B cell (primary cell): ENCODE measurements at regions not wholly inside any gene's neighbourhood (a gene's known extent, or its start where the extent isn't known, plus 50 kb on each side); places are given as distances from the start of the nearest gene placed in this dataset.

Experiments used
- ATAC-seq: fragments of 200-7000 bp; cut with Tn5 transposase; one replicate; pipeline ENCODE4 v1.10.0; 2021; ENCODE audit warnings: low read depth, mild to moderate bottlenecking, moderate number of reproducible peaks, moderate library complexity
- CTCF ChIA-PET: fragments of 350-600 bp; sonication (Branson Sonifier 250); formaldehyde crosslinking; loops from one replicate; lab custom pipeline; 2021; ENCODE audit warnings: antibody characterized with exemption, inconsistent platforms; lab: Charles Lee
- POLR2A ChIA-PET: fragments of 350-600 bp; sonication (Branson Sonifier 250); formaldehyde crosslinking; loops from one replicate; lab custom pipeline; 2021; ENCODE audit warnings: antibody characterized with exemption; lab: Charles Lee
- DNase-seq: peaks from one replicate; pipeline ENCODE4 v3.0.0; 2013
- H2AFZ ChIP-seq: 2 replicates; pipeline ENCODE4 v1.6.1; 2012; ENCODE audit warnings: mild to moderate bottlenecking, low read depth, low read length; ENCODE audit not compliant: insufficient read depth, poor library complexity, severe bottlenecking
- H3K27ac ChIP-seq, 2 donors: 1 replicate in 1 of 2; 2 replicates in 1 of 2; pipeline ENCODE4 v1.5.1; 2012 to 2013; ENCODE audit warnings: low read length in 2 of 2, mild to moderate bottlenecking in 2 of 2, moderate library complexity in 1 of 2
- H3K27me3 ChIP-seq, 4 experiments: fragments of 200-600 bp in 1 of 4; sonication (generic) in 1 of 4; replicated peaks in 1 of 4; 1 replicate in 2 of 4; 2 replicates in 2 of 4; pipeline versions ENCODE4 v1.6.1 to v1.7.0; 2013 to 2016; ENCODE audit warnings: low read length in 3 of 4, mild to moderate bottlenecking in 2 of 4, mixed read lengths in 1 of 4, moderate library complexity in 1 of 4; ENCODE audit not compliant: insufficient read depth in 4 of 4, control insufficient read depth in 3 of 4; ENCODE audit errors: control extremely low read depth in 1 of 4
- H3K36me3 ChIP-seq, 2 experiments: replicated peaks in 1 of 2; 1 replicate in 1 of 2; 2 replicates in 1 of 2; pipeline versions ENCODE4 v1.6.1 to v1.7.1; 2013; ENCODE audit warnings: low read length in 1 of 2; ENCODE audit not compliant: insufficient read depth in 2 of 2, control insufficient read depth in 1 of 2; ENCODE audit errors: control extremely low read depth in 1 of 2, extremely low read depth in 1 of 2
- H3K4me1 ChIP-seq, 2 donors: fragments of 200-600 bp in 1 of 2; sonication (generic) in 1 of 2; 1 replicate in 1 of 2; 2 replicates in 1 of 2; pipeline versions ENCODE4 v1.5.1 to v1.6.1; 2013 to 2017; ENCODE audit warnings: low read length in 2 of 2; ENCODE audit not compliant: control insufficient read depth in 2 of 2, insufficient read depth in 2 of 2
- H3K4me2 ChIP-seq: replicated peaks from 2 replicates; pipeline ENCODE3; 2012; ENCODE audit warnings: mild to moderate bottlenecking, low read depth, low read length; ENCODE audit not compliant: poor library complexity, severe bottlenecking
- H3K4me3 ChIP-seq, 5 experiments: fragments of 200-600 bp in 1 of 5; sonication (generic) in 1 of 5; 1 replicate in 3 of 5; 2 replicates in 2 of 5; pipeline versions ENCODE4 v1.5.1 to v1.7.0; 2011 to 2016; ENCODE audit warnings: low read length in 4 of 5, mild to moderate bottlenecking in 4 of 5, low read depth in 2 of 5, control low read depth in 1 of 5, moderate library complexity in 1 of 5; ENCODE audit not compliant: insufficient read depth in 1 of 5; ENCODE audit errors: control extremely low read depth in 1 of 5, extremely low read depth in 1 of 5
- H3K79me2 ChIP-seq: fragments of 200-600 bp; sonication (generic); one replicate; pipeline ENCODE4 v1.6.0; 2016; ENCODE audit warnings: low read length; ENCODE audit not compliant: control insufficient read depth, insufficient read depth
- H3K9ac ChIP-seq: fragments of 200-600 bp; sonication (generic); 2 replicates; pipeline ENCODE4 v1.6.1; 2017; ENCODE audit warnings: mild to moderate bottlenecking, low read length, moderate library complexity
- H3K9me3 ChIP-seq, 3 donors: one replicate each; pipeline versions ENCODE4 v1.6.1 to v1.7.1; 2013; ENCODE audit warnings: low read length in 2 of 3; ENCODE audit not compliant: control insufficient read depth in 2 of 3, insufficient read depth in 1 of 3; ENCODE audit errors: control extremely low read depth in 1 of 3
- H4K20me1 ChIP-seq: 2 replicates; pipeline ENCODE4 v1.6.0; 2012; ENCODE audit warnings: mild to moderate bottlenecking, low read length; ENCODE audit not compliant: insufficient read depth, control insufficient read depth, poor library complexity, severe bottlenecking
- H3K27ac Mint-ChIP-seq: one replicate; pipeline ENCODE4 v1.8.0; 2021; ENCODE audit warnings: mixed read lengths
- H3K27me3 Mint-ChIP-seq: one replicate; pipeline ENCODE4 v1.8.0; 2021; ENCODE audit warnings: mixed read lengths
- H3K4me1 Mint-ChIP-seq: one replicate; pipeline ENCODE4 v1.8.0; 2021; ENCODE audit warnings: mixed read lengths
- H3K4me3 Mint-ChIP-seq: one replicate; pipeline ENCODE4 v1.8.0; 2021; ENCODE audit warnings: mixed read lengths
- H3K9me3 Mint-ChIP-seq: one replicate; pipeline ENCODE4 v1.8.0; 2022; ENCODE audit warnings: mixed read lengths; ENCODE audit not compliant: insufficient read depth
- CTCF ChIP-seq: fragments of 200-600 bp; IDR thresholded peaks from one replicate; pipeline ENCODE4 v1.8.0; 2022; ENCODE audit warnings: antibody characterized with exemption, mild to moderate bottlenecking
- EZH2 ChIP-seq: IDR thresholded peaks from 2 replicates; pipeline ENCODE4 v1.6.1; 2012; ENCODE audit warnings: borderline replicate concordance, low read depth, mild to moderate bottlenecking, moderate library complexity, low read length; ENCODE audit not compliant: insufficient read depth, poor library complexity, severe bottlenecking
- WGBS: methylation state at CpG from one replicate; pipeline ENCODE4 v1.1.5; 2013; ENCODE audit warnings: missing lambda C conversion rate; ENCODE audit not compliant: insufficient coverage; 5-methylcytosine and 5-hydroxymethylcytosine counted together
- intact Hi-C: fragments of 100-400 bp; cut with micrococcal nuclease; formaldehyde crosslinking; loops from one replicate; pipeline ENCODE4 v1.10.0; 2022

- Mint-ChIP-seq H3K27me3 (peaks cover 3% of the 10 kb centered on the region), H3K9me3 (peaks cover 2% of the 10 kb centered on the region), H3K4me3 (no peak overlapping the region), H3K4me1 (no peaks in the 10 kb centered on the region), H3K27ac (no peak overlapping the region)
- Histone ChIP-seq H3K4me3 (no peak overlapping the region), H4K20me1 (no peaks in the 10 kb centered on the region), H3K9ac (no peak overlapping the region), H3K4me1 (no peaks in the 10 kb centered on the region), H2AFZ (no peak overlapping the region), H3K27ac (no peak overlapping the region), H3K9me3 (peaks cover 0 to 5% (median 0%) of the 10 kb centered on the region in 3 donors), H3K79me2 (no peaks in the 10 kb centered on the region), H3K4me2 (no peak overlapping the region), H3K27me3 (no peaks in the 10 kb centered on the region), H3K36me3 (no peaks in the 10 kb centered on the region)
- intact Hi-C loops: no loop called here
- no peak for TF ChIP-seq EZH2
- TF ChIP-seq CTCF: no peak
- ATAC-seq (no peak), DNase-seq (no peak)
- POLR2A ChIA-PET: no interaction called here
- CTCF ChIA-PET: no interaction called here
- no CpG with 5 or more reads among the region's 4 CpGs for WGBS
These were observed 81.8 kb upstream of the SLC24A3 start for GRCh38 chr20:19130613-19130984.

GRCh38 chr20:19137641-19138040, 74.8 kb upstream of the SLC24A3 start:
- ChIA-PET POLR2A (no interaction called here), CTCF (no interaction called here)
- H3K27ac Mint-ChIP-seq: no peak overlapping the region
- Histone ChIP-seq H3K27ac (no peak overlapping the region), H4K20me1 (no peaks in the 10 kb centered on the region), H3K9me3 (peaks cover 0 to 16% (median 0%) of the 10 kb centered on the region in 3 donors), H3K79me2 (no peaks in the 10 kb centered on the region), H3K4me2 (no peak overlapping the region), H3K4me1 (no peaks in the 10 kb centered on the region), H3K36me3 (no peaks in the 10 kb centered on the region), H3K27me3 (no peaks in the 10 kb centered on the region), H3K4me3 (no peak overlapping the region), H2AFZ (no peak overlapping the region), H3K9ac (no peak overlapping the region)
- 100% methylated on average over 2 of the region's 3 CpGs for WGBS
- no peaks in the 10 kb centered on the region for H3K27me3 Mint-ChIP-seq
- H3K9me3 Mint-ChIP-seq: peaks cover 7% of the 10 kb centered on the region
- H3K4me1 Mint-ChIP-seq: no peaks in the 10 kb centered on the region
- no peak for DNase-seq
- ATAC-seq: no peak
- no peak overlapping the region for H3K4me3 Mint-ChIP-seq
- TF ChIP-seq EZH2 (no peak), CTCF (no peak)
- intact Hi-C loops: no loop called here
